Middle frontal gyrus (tissue), 1 donor: ENCODE measurements at regions not wholly inside any gene's neighbourhood (a gene's known extent, or its start where the extent isn't known, plus 50 kb on each side); places are given as distances from the start of the nearest gene placed in this dataset.

Source experiments
- DNase-seq: peaks from one replicate; pipeline ENCODE4 v3.0.0-alpha.2; 2015; ENCODE audit warnings: low spot score; ENCODE audit errors: extremely low spot score

DNA sequence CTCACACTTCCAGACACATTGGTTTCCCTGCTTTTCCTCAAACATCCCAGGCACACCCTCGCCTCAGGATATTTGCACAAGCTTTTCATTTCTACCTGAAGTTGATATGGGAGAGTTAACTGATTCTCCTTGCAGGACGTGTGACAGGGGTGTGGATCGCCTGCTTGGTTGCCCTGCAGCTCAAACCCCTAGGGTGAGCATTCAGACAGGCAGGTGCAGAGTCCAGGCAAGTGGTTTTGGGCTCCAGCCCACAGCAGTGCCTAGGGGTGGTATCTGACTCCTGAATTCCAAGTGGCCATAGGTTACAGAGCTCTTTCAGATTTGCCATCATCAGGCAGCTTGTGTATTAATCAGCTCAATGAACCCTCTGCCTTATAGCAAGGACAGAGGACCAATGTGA, 1104.2 kb upstream of the IGFBP7 start:
- no peak for DNase-seq

DNA sequence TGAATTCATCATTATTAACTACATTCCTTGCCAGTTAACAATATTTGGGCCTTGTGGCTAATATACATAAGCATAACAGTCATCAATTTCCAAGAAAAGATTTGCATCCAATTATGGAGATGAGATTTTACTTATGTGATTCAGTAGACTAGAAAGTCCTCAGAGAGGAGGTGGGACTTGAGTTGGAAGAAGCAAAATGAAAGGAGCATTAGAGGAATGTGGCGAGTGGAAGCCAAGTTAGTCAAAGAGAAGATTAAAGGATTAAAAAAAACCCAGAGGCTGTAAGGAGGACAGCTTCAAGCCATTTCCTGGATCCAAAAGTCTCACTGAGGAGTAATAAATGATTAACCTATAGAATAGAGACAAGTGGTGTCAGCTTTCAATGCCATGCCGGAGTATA, 1099.4 kb upstream of the IGFBP7 start:
- no peak for DNase-seq

GRCh38 chr4:58209001-58209400, 1098.8 kb upstream of the IGFBP7 start:
- no peak for DNase-seq

GRCh38 chr4:58205446-58206235, 1095.5 kb upstream of the IGFBP7 start:
- DNase-seq, result no peak

DNA sequence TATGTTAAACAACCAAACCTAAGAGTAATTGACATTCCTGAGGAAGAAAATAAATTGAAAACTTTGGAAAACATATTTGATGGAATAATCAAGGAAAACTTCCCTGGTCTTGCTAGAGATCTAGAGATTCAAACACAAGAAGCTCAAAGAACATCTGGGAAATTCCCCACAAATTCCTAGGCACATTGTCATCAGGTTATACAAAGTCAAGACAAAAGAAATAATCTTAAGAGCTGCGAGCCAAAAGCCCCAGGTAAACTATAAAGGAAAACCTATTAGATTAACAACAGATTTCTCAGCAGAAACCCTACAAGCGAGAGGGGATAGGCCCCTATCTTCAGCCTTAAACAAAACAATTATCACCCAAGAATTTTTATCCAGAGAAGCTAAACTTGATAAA, 1082.0 kb upstream of the IGFBP7 start:
- no peak for DNase-seq

- no peak for DNase-seq
Measured at GRCh38 chr4:58191109-58191508, 1080.9 kb upstream of the IGFBP7 start.

GRCh38 chr4:58188316-58188715, 1078.1 kb upstream of the IGFBP7 start:
- no peak for DNase-seq

GRCh38 chr4:58175024-58175423, 1064.8 kb upstream of the IGFBP7 start:
- DNase-seq, result no peak

GRCh38 chr4:58166490-58166889, 1056.3 kb upstream of the IGFBP7 start:
- no peak for DNase-seq

DNA sequence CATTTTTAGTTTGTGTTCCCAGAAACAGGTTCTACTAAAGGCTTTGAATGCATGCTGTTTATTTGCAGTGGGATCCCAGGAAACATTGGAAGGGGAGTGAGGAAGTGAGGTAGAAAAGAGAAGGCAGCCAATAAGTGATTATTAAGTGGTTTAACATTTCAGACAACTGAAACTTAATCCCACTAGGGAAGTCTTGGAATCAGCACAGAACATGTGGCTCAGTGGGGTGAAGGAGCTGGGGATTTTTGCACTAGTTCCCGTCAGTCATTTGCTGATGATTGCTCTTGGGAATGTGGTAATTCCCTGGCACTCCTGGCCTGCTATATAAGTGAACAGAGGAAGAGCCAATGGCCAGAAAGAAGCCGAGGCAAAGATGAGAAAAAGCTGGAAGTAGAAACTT, 1053.0 kb upstream of the IGFBP7 start:
- no peak for DNase-seq

DNA sequence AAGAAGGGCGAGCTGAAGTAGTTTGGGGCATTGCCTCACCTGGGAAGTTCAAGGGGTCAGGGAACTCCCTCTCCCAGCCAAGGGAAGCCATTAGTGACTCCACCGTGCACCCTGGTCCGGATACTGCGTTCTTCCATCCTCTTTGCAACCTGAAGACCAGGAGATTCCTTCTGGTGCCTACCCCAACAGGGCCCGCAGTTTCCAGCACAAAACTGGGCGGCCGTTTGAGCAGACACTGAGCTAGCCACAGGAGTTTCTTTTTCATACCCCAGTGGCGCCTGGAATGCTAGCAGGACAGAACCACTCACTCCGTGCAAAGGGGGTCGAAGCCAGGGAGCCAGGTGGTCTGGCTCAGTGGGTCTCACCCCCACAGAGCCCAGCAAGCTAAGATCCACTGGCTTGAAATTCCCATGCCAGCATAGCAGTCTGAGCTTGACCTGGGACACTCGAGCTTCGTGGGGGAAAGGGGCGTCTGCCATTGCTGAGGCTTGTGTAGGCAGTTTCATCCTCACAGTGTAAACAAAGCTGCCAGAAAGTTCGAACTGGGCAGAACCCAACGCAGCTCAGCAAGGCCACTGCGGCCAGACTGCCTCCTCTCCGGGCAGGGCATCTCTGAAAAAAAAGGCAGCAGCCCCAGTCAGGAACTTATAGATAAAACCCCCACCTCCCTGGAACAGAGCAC, 1039.4 kb upstream of the IGFBP7 start:
- DNase-seq, result no peak

GRCh38 chr4:58144721-58145120, 1034.5 kb upstream of the IGFBP7 start:
- DNase-seq, result no peak

- DNase-seq, result no peak
Measured at GRCh38 chr4:58138786-58139668, 1028.8 kb upstream of the IGFBP7 start.

- no peak for DNase-seq
Measured at GRCh38 chr4:58136604-58137003, 1026.4 kb upstream of the IGFBP7 start.

GRCh38 chr4:58127680-58128079, 1017.5 kb upstream of the IGFBP7 start:
- no peak for DNase-seq

DNA sequence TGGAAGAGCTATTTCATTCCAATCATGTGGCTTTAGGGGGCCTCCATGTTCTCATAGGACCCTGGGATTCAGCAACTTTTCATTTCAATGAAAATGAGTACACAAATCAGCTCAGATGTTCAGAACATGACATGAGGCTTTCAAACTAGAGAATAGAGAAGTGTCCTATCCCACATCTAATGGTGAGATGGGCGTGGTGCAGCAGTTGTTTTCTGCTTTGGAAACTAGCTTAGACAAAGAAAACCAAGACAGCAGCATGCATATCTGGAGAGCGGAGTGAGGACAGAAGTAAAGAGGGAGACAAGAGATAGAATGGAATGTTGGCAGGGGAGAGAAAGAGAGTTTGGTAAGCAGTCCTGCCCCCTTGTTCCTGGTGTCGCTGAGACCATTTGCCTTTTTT, 1009.1 kb upstream of the IGFBP7 start:
- no peak for DNase-seq

GRCh38 chr4:58113126-58113525, 1002.9 kb upstream of the IGFBP7 start:
- DNase-seq, result no peak

DNA sequence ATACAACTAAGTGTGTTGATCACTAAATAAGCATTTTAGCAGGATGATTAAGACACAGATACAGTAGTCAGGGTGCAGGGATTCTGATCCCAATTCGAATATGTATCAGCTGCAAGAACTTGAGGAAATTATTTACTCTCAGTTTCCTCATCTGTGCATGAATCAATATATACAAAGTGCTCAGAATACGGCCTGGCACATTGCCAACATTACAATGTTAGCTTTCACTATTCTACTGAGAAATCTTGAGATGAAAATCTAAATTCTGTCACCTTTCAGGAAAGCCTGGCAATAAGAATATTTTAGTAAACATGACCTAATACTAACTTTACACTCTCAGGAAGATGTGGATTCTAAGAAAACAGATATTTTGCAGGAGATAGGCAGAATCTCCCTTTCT, 1001.6 kb upstream of the IGFBP7 start:
- no peak for DNase-seq

DNA sequence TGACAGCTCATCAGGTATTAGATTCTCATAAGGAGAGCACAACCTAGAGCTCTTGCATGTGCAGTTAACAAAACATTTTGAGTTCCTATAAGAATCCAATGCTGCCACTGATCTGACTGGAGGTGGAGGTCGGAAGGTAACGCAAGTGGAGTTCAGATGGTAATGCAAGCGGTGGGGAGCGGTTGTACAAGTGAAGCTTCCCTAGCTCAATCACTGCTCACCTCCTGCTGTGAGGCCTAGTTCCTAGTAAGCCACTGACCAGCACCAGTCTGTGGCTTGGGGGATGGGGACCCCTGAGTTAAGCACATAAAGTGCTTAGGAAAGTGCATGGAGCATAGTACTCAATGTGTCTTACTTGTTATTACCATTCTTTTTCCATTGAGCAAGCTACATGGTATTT, 983.2 kb upstream of the IGFBP7 start:
- DNase-seq, result no peak

GRCh38 chr4:58090539-58090938, 980.4 kb upstream of the IGFBP7 start:
- no peak for DNase-seq

GRCh38 chr4:58081356-58081755, 971.2 kb upstream of the IGFBP7 start:
- DNase-seq, result no peak

DNA sequence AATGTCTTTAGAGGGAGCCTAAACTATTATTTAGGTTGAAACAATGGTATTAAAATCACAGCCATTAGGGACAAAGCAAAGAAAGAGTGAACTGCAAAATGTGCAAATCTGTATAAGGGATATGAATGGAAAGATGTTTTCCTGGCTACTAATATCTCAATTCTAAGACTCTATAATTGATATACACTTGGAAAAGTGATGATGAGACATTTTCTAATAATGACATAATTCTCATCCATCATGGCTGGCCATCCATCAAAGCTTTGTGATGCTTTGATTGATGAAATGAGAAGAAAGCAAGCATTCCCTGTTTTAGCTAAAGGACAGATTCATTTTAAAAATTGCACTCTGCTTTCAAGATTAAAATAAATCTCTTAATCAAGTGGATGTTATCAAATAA, 965.5 kb upstream of the IGFBP7 start:
- no peak for DNase-seq
